Keratinocyte (primary cell): ENCODE measurements at regions not wholly inside any gene's neighbourhood (a gene's known extent, or its start where the extent isn't known, plus 50 kb on each side); places are given as distances from the start of the nearest gene placed in this dataset.

Experiments
- EZH2 ChIP-seq: IDR thresholded peaks from one replicate; pipeline ENCODE4 v1.6.1; 2012; ENCODE audit warnings: inconsistent platforms, mild to moderate bottlenecking, low read length, moderate library complexity
- TF ChIP-seq, protein P1 (sequence below), 3 experiments: IDR thresholded peaks in 1 of 3; conservative IDR thresholded peaks in 1 of 3; optimal IDR thresholded peaks in 1 of 3; 2 replicates in 2 of 3; 3 replicates in 1 of 3; pipeline versions ENCODE3 to v1.5.1; 2011; ENCODE audit warnings: low read length in 3 of 3, mild to moderate bottlenecking in 3 of 3, moderate library complexity in 2 of 3, control low read depth in 1 of 3, inconsistent platforms in 1 of 3; ENCODE audit not compliant: insufficient read depth in 2 of 3; ENCODE audit errors: extremely low read depth in 1 of 3

GRCh38 chr2:107712857-107713256 is 113.8 kb upstream of the RGPD4 start:
- TF ChIP-seq, protein P1, sequence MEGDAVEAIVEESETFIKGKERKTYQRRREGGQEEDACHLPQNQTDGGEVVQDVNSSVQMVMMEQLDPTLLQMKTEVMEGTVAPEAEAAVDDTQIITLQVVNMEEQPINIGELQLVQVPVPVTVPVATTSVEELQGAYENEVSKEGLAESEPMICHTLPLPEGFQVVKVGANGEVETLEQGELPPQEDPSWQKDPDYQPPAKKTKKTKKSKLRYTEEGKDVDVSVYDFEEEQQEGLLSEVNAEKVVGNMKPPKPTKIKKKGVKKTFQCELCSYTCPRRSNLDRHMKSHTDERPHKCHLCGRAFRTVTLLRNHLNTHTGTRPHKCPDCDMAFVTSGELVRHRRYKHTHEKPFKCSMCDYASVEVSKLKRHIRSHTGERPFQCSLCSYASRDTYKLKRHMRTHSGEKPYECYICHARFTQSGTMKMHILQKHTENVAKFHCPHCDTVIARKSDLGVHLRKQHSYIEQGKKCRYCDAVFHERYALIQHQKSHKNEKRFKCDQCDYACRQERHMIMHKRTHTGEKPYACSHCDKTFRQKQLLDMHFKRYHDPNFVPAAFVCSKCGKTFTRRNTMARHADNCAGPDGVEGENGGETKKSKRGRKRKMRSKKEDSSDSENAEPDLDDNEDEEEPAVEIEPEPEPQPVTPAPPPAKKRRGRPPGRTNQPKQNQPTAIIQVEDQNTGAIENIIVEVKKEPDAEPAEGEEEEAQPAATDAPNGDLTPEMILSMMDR (optimal IDR thresholded peaks at IDR 0.05 in 1 of 3, IDR thresholded peaks at IDR 0.05 in 1 of 3, conservative IDR thresholded peaks at IDR 0.05 in 1 of 3; ENCODE audit: extremely low read depth in 1 of 3, insufficient read depth in 2 of 3, low read length in 3 of 3): no peak
- no peak for TF ChIP-seq EZH2
